Omental fat pad (tissue), 3 donors: ENCODE measurements at regions not wholly inside any gene's neighbourhood (a gene's known extent, or its start where the extent isn't known, plus 50 kb on each side); places are given as distances from the start of the nearest gene placed in this dataset.

Experiments
- ATAC-seq: fragments of 150-250 bp; one replicate; pipeline ENCODE4 v1.9.1; 2016; ENCODE audit warnings: mild to moderate bottlenecking, moderate library complexity; ENCODE audit not compliant: low FRiP score
- DNase-seq: peaks from one replicate; pipeline ENCODE4 v3.0.0-alpha.2; 2019; ENCODE audit warnings: low spot score
- CTCF ChIP-seq, 3 donors: fragments of 450-650 bp; IDR thresholded peaks; one replicate each; pipeline ENCODE4 v1.5.1; 2016 to 2017; ENCODE audit warnings: antibody characterized with exemption in 3 of 3, mild to moderate bottlenecking in 3 of 3, moderate library complexity in 2 of 3

- no peak for TF ChIP-seq CTCF (IDR thresholded peaks at IDR 0.05)
- ATAC-seq (no peak), DNase-seq (no peak)
Measured at GRCh38 chr16:80171199-80171598, 369.6 kb upstream of the DYNLRB2 start.

- ATAC-seq (no peak), DNase-seq (no peak)
- TF ChIP-seq CTCF (IDR thresholded peaks at IDR 0.05): no peak
Measured at GRCh38 chr16:80167657-80168390, 373.0 kb upstream of the DYNLRB2 start.

GRCh38 chr16:80166082-80166481 is 374.7 kb upstream of the DYNLRB2 start:
- ATAC-seq: no peak
- no peak for DNase-seq
- TF ChIP-seq CTCF (IDR thresholded peaks at IDR 0.05): no peak

DNA sequence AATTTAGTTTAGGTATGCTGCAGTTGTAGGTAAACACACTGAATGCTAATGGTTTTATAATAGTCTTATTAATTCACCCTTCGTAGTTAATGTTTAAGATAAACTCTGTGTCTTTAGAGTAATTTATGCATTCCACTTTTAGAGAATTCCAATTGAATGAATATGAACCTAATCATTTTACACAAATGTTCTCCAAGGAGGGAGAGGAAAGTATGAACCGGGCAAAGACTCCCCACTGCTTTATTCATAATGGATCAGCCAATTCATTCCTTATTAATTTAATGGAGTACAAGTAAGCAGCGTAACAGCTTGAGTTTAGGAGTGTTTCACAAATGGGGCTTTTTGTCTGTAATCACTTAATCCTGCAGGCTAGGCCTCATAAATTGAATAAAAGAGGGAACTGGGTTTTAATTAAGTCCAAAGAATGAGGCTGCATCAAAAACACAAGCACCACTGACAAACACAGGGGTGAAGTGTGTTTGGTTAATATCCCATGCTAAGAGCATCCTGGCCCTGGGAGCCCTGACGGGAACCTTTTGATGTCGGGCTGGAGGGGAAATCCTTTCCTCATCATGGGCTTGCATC is 375.7 kb upstream of the DYNLRB2 start:
- TF ChIP-seq CTCF (IDR thresholded peaks at IDR 0.05): no peak
- ATAC-seq (no peak), DNase-seq (no peak)

DNA sequence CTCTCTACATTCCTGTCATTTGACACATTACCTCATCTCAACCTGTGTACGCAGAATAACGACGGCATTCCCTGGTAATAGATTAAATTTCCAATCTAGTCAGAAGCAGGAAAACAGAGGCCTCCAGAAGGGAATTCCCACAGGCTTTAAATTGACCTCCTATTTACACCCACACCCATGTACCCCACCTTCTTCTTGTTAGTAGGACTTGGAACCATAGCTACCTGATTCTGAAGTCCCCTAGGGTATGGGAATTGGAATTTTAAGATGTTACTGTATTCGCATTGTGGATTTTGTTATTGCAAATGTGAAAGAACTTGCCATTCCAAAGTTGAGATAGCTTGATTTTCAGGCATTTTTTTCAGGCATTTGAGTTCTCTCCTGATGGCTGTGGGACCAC is 377.5 kb upstream of the DYNLRB2 start:
- DNase-seq (no peak), ATAC-seq (no peak)
- TF ChIP-seq CTCF (IDR thresholded peaks at IDR 0.05): no peak

DNA sequence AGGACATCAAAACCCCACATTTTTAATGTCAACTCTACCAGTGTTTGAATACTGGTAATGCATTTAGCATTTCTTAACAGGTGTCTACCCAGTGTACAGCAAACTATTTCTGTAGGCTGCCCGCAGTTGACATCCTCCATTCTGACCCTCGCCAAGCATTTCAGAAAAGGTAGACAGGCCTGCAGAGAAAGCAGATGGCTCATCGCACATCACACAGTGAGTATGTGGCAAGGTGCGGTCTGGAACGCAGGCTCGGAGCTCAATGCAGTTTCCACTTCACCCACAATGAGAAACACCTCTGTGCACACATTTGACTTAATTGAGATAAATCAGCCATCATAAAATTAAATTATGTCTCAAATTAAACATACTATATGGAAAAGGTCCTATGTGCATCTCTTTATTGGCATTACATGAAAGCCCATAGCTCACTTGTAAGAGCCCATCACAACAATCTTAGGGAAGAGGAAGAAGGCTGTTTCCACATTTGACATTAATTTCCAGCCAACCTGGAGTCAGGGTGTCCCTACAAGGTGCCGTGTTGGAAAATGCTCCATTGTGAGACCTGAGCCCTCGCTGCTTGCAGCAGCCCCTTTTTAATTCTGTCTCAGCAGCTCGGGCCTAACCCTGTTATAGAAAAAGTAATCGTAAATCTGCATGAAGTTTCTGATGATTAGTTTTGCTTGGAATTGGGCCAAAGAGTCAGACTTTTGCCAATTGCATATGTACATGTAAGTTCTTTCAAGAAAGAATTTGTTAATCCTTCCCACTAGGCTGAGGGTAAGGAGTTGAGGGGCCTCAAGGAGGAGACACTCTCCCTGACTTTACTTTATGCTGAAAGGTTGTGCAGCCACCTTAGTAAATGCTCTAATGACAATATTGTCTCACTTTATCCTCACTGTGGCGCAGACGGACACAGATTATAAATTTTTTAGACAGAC is 378.7 kb upstream of the DYNLRB2 start:
- no peak for TF ChIP-seq CTCF (IDR thresholded peaks at IDR 0.05)
- DNase-seq: no peak
- no peak for ATAC-seq
